OCI-LY7 (cell line): ENCODE measurements at regions not wholly inside any gene's neighbourhood (a gene's known extent, or its start where the extent isn't known, plus 50 kb on each side); places are given as distances from the start of the nearest gene placed in this dataset.

Experiments used
- BruUV-seq: library from RNA; stranded (reverse); fragments of 400-500 nt; replicated peaks from 2 replicates; lab custom pipeline; 2021; lab: Mats Ljungman, UMichigan
- CTCF ChIA-PET: fragments of 300-600 bp; sonication (Branson Sonifier 250); formaldehyde crosslinking; loops from one replicate; lab custom pipeline; 2022; ENCODE audit warnings: antibody characterized with exemption; ENCODE audit not compliant: unreplicated experiment; lab: Charles Lee
- POLR2A ChIA-PET: fragments of 300-600 bp; sonication (Branson Sonifier 250); formaldehyde crosslinking; loops from one replicate; lab custom pipeline; 2022; ENCODE audit warnings: antibody characterized with exemption; lab: Charles Lee
- DNase-seq: peaks from one replicate; pipeline ENCODE4 v3.0.0-alpha.2; 2015; ENCODE audit warnings: low spot score
- H2AFZ ChIP-seq: fragments of 200-600 bp; sonication (generic), shearing (Covaris generic); 2 replicates; pipeline ENCODE4 v1.6.1; 2014; ENCODE audit warnings: mild to moderate bottlenecking, antibody characterized with exemption, low read length, moderate library complexity
- H3K27ac ChIP-seq: fragments of 200-600 bp; sonication (generic); 2 replicates; pipeline ENCODE4 v1.5.1; 2014; ENCODE audit warnings: mixed run types, low read depth, mild to moderate bottlenecking, moderate library complexity, low read length, inconsistent platforms; ENCODE audit not compliant: poor library complexity, severe bottlenecking
- H3K36me3 ChIP-seq: fragments of 200-600 bp; sonication (generic); 2 replicates; pipeline ENCODE4 v1.6.1; 2014; ENCODE audit warnings: mild to moderate bottlenecking, antibody characterized with exemption, low read length, moderate library complexity, mixed read lengths; ENCODE audit not compliant: insufficient read depth
- H3K4me1 ChIP-seq: fragments of 200-600 bp; sonication (generic); 2 replicates; pipeline ENCODE4 v1.5.1; 2014; ENCODE audit warnings: mild to moderate bottlenecking, low read length; ENCODE audit not compliant: insufficient read depth, poor library complexity, severe bottlenecking
- H3K4me2 ChIP-seq: fragments of 200-600 bp; sonication (generic); 2 replicates; pipeline ENCODE4 v1.6.1; 2014; ENCODE audit warnings: mild to moderate bottlenecking, low read length
- H3K4me3 ChIP-seq: fragments of 200-600 bp; sonication (generic); 2 replicates; pipeline ENCODE4 v1.5.1; 2014; ENCODE audit warnings: mild to moderate bottlenecking, low read depth, low read length; ENCODE audit not compliant: poor library complexity, severe bottlenecking
- H3K79me2 ChIP-seq: fragments of 200-600 bp; sonication (generic); 2 replicates; pipeline ENCODE4 v1.6.1; 2016; ENCODE audit warnings: low read depth, mild to moderate bottlenecking, low read length, moderate library complexity, mixed read lengths; ENCODE audit not compliant: insufficient read depth
- H3K9me2 ChIP-seq: fragments of 200-600 bp; sonication (generic); 2 replicates; pipeline ENCODE4 v1.6.1; 2016; ENCODE audit warnings: mild to moderate bottlenecking, low read length, mixed read lengths; ENCODE audit not compliant: insufficient read depth
- H3K9me3 ChIP-seq: fragments of 200-600 bp; sonication (generic); 2 replicates; pipeline ENCODE4 v1.6.1; 2014; ENCODE audit warnings: mild to moderate bottlenecking, mixed run types, low read length, mixed read lengths
- H4K20me1 ChIP-seq: fragments of 200-600 bp; sonication (generic); 2 replicates; pipeline ENCODE4 v1.6.1; 2014; ENCODE audit warnings: mild to moderate bottlenecking, antibody characterized with exemption, low read length, moderate library complexity, mixed read lengths; ENCODE audit not compliant: insufficient read depth
- EZH2phosphoT487 ChIP-seq: fragments of 200-600 bp; sonication (generic); IDR thresholded peaks from 2 replicates; pipeline ENCODE4 v1.6.1; 2018; ENCODE audit warnings: low read depth, borderline replicate concordance, mild to moderate bottlenecking, mixed run types, antibody characterized with exemption, low read length, moderate library complexity, mixed read lengths
- intact Hi-C: fragments of 100-400 bp; cut with micrococcal nuclease; formaldehyde crosslinking; loops from one replicate; pipeline ENCODE4 v1.10.0; 2022; ENCODE audit not compliant: unreplicated experiment
- TF ChIP-seq, protein P1 (sequence below): fragments of 200-600 bp; sonication (generic); conservative IDR thresholded peaks from 2 replicates; pipeline ENCODE4 v1.5.1; 2014; ENCODE audit warnings: mild to moderate bottlenecking, antibody characterized with exemption, low read length, moderate library complexity, mixed read lengths

DNA sequence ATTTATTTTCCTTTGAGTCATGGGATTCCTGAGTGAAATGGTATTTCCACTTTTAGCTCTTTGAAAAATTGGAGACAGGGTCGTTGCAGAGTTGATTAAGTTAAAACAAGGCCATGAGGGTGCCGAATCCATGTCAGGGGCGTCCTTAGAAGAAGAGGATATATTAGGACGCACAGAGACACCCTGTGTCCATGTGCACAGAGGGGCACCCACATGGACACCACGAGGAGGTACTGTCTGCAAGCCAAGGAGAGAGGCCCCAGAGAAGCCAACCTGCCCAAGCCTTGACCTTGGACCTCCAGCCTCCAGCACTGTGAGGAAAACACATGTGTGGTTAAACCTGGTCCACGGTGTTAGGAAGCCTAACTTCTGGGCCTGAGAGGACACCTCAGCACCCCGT is 113.9 kb upstream of the THBS2 start:
- no peak overlapping the region for H3K4me2 ChIP-seq
- ChIA-PET POLR2A (no interaction called here), CTCF (no interaction called here)
- H3K4me3 ChIP-seq, result no peak overlapping the region
- no peak for DNase-seq
- no peak overlapping the region for H2AFZ ChIP-seq
- H3K9me2 ChIP-seq, result no peaks in the 10 kb centered on the region
- H3K4me1 ChIP-seq, result no peaks in the 10 kb centered on the region
- no peaks in the 10 kb centered on the region for H3K36me3 ChIP-seq
- no peak overlapping the region for H3K27ac ChIP-seq
- H3K9me3 ChIP-seq, result 0 out of 2 replicates have a peak, but pooled peaks cover 3% of the 10 kb centered on the region
- no peak for TF ChIP-seq EZH2phosphoT487
- TF ChIP-seq, protein P1, sequence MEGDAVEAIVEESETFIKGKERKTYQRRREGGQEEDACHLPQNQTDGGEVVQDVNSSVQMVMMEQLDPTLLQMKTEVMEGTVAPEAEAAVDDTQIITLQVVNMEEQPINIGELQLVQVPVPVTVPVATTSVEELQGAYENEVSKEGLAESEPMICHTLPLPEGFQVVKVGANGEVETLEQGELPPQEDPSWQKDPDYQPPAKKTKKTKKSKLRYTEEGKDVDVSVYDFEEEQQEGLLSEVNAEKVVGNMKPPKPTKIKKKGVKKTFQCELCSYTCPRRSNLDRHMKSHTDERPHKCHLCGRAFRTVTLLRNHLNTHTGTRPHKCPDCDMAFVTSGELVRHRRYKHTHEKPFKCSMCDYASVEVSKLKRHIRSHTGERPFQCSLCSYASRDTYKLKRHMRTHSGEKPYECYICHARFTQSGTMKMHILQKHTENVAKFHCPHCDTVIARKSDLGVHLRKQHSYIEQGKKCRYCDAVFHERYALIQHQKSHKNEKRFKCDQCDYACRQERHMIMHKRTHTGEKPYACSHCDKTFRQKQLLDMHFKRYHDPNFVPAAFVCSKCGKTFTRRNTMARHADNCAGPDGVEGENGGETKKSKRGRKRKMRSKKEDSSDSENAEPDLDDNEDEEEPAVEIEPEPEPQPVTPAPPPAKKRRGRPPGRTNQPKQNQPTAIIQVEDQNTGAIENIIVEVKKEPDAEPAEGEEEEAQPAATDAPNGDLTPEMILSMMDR, result no peak
- H4K20me1 ChIP-seq, result no peaks in the 10 kb centered on the region
- intact Hi-C loops, result no loop called here
- no TSS peak for BruUV-seq
- H3K79me2 ChIP-seq, result no peaks in the 10 kb centered on the region

DNA sequence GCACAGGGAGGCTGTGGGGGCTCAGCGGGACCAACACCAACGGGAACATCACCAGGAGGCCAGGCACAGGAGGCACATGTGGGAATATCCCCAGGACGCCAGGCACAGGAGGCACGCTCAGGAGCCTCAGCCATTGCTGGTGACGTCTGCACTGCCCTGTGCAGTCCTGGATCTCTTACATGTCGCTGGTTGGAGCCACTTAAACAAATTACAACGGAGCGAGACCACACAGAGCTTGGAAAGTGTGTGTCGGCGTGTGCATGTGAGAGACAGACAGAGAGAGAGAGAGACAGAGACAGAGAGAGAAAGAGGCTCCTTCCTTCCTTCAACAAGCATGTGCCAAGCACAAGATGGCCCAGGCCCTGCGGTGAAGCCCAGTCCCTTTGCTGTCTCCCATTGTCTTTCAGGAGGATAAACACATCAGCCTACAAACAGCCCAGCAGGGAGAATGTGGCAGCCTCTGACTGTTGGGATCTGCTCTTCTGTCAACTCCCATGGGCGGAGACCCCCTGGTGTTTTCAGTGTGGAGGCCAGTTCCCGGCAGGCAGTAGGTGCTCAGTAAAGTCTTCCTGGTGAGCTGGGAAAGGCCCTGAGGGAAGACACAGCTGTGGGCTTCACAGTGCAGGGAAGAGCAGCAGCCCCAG is 112.7 kb upstream of the THBS2 start:
- Histone ChIP-seq H3K9me2 (no peaks in the 10 kb centered on the region), H3K4me1 (no peaks in the 10 kb centered on the region), H3K36me3 (no peaks in the 10 kb centered on the region), H4K20me1 (no peaks in the 10 kb centered on the region), H2AFZ (no peak overlapping the region), H3K9me3 (no peaks in the 10 kb centered on the region), H3K4me2 (no peak overlapping the region), H3K27ac (no peak overlapping the region), H3K79me2 (no peaks in the 10 kb centered on the region), H3K4me3 (no peak overlapping the region)
- intact Hi-C loops, result no loop called here
- TF ChIP-seq EZH2phosphoT487, result no peak
- TF ChIP-seq, protein P1, result no peak
- POLR2A ChIA-PET, result no interaction called here
- BruUV-seq, result no TSS peak
- no peak for DNase-seq
- CTCF ChIA-PET, result no interaction called here

DNA sequence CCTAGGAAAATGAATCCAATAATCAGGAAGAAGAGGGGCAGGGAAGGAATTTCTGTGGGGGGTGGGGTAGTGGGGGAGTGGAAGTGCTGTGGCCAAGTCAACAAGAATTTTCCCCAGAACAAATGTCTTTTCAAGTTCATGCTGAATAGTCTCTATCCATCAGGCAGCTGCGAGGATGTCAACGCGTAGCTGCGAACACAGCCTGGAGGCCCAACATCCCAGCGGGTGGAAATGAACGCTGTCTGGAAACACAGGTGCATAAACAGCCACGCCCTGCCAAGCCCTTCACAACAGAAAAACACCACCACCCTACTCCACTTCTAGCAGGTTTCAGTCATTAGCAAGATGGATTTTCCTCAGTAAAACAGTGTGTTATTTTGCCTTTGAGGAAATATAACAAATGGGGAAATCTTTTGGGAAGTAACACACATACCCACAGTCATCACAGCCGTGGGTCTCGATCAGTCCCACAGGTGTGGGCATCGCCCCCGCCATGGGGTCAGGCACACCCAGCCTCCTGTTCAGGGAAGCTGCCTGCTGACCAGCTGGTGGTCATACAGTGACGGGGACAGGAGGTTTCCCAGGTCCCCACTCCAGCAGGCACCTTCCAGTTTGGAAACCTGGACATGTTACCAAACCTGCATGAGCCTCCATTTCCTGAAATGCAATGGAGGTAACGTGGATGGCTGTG is 112.1 kb upstream of the THBS2 start:
- TF ChIP-seq EZH2phosphoT487, result no peak
- TF ChIP-seq, protein P1, result no peak
- no peaks in the 10 kb centered on the region for H4K20me1 ChIP-seq
- BruUV-seq, result no TSS peak
- no peak overlapping the region for H3K27ac ChIP-seq
- no peaks in the 10 kb centered on the region for H3K4me1 ChIP-seq
- no peak overlapping the region for H2AFZ ChIP-seq
- H3K79me2 ChIP-seq, result no peaks in the 10 kb centered on the region
- no peak for DNase-seq
- no peaks in the 10 kb centered on the region for H3K9me2 ChIP-seq
- CTCF ChIA-PET, result no interaction called here
- H3K9me3 ChIP-seq, result no peaks in the 10 kb centered on the region
- intact Hi-C loops, result no loop called here
- H3K4me3 ChIP-seq, result no peak overlapping the region
- POLR2A ChIA-PET, result no interaction called here
- H3K36me3 ChIP-seq, result no peaks in the 10 kb centered on the region
- H3K4me2 ChIP-seq, result no peak overlapping the region
